WTC11 (cell line): ENCODE measurements at regions not wholly inside any gene's neighbourhood (a gene's known extent, or its start where the extent isn't known, plus 50 kb on each side); places are given as distances from the start of the nearest gene placed in this dataset.
A peak's percentile ranks its signal among the peaks of the same experiment; 100 is the strongest.

Experiments
- ATAC-seq: fragments of 200-7000 bp; cut with Tn5 transposase; 2 replicates; pipeline ENCODE4 v1.10.0; 2021; ENCODE audit warnings: mild to moderate bottlenecking, moderate library complexity
- CTCF ChIA-PET: fragments of 300-600 bp; sonication (Branson Sonifier 250); formaldehyde crosslinking; loops from one replicate; lab custom pipeline; 2021; ENCODE audit warnings: antibody characterized with exemption; lab: Charles Lee
- POLR2A ChIA-PET: fragments of 350-600 bp; sonication (Branson Sonifier 250); formaldehyde crosslinking; loops from one replicate; lab custom pipeline; 2021; ENCODE audit warnings: antibody characterized with exemption; lab: Charles Lee
- DNase-seq: peaks from one replicate; pipeline ENCODE4 v3.0.0; 2021; ENCODE audit warnings: low spot score
- H3K27ac Mint-ChIP-seq: 2 replicates; pipeline ENCODE4 v1.8.0; 2021; ENCODE audit warnings: mixed read lengths
- H3K27me3 Mint-ChIP-seq: 2 replicates; pipeline ENCODE4 v1.8.0; 2021; ENCODE audit warnings: low read depth, mild to moderate bottlenecking, moderate library complexity, mixed read lengths
- H3K36me3 Mint-ChIP-seq: 2 replicates; pipeline ENCODE4 v1.8.0; 2021; ENCODE audit warnings: mixed read lengths
- H3K4me1 Mint-ChIP-seq: 2 replicates; pipeline ENCODE4 v1.8.0; 2022; ENCODE audit warnings: mixed read lengths
- H3K4me3 Mint-ChIP-seq: 2 replicates; pipeline ENCODE4 v1.8.0; 2021; ENCODE audit warnings: mild to moderate bottlenecking, moderate library complexity, mixed read lengths
- H3K9me3 Mint-ChIP-seq: 2 replicates; pipeline ENCODE4 v1.8.0; 2021; ENCODE audit warnings: mixed read lengths
- ERG ChIP-seq: fragments of 250-450 bp; sonication (Bioruptor Pico); IDR thresholded peaks from 2 replicates; pipeline ENCODE4 v1.8.0; 2021; ENCODE audit warnings: mild to moderate bottlenecking
- FOXP1 ChIP-seq: sonication (generic); formaldehyde crosslinking; IDR thresholded peaks from 2 replicates; pipeline ENCODE4 v1.8.0; 2022; ENCODE audit warnings: missing genetic modification reagents, mild to moderate bottlenecking, moderate library complexity, borderline replicate concordance
- GTF2I ChIP-seq: fragments of 250-450 bp; sonication (Bioruptor Pico); conservative IDR thresholded peaks from 2 replicates; pipeline ENCODE4 v1.4.0; 2021; ENCODE audit warnings: mild to moderate bottlenecking
- HMGA2 ChIP-seq: fragments of 250-450 bp; sonication (Bioruptor Pico); IDR thresholded peaks from 2 replicates; pipeline ENCODE4 v1.4.0; 2021; ENCODE audit warnings: mild to moderate bottlenecking, moderate library complexity
- IRF2 ChIP-seq: sonication (generic); formaldehyde crosslinking; IDR thresholded peaks from 2 replicates; pipeline ENCODE4 v1.8.0; 2022; ENCODE audit warnings: low read depth, missing genetic modification reagents, borderline replicate concordance
- NFE2L1 ChIP-seq: sonication (generic); formaldehyde crosslinking; IDR thresholded peaks from 2 replicates; pipeline ENCODE4 v1.8.1; 2023; ENCODE audit warnings: missing genetic modification reagents
- PRDM15 ChIP-seq: sonication (generic); formaldehyde crosslinking; IDR thresholded peaks from 2 replicates; pipeline ENCODE4 v1.8.0; 2022; ENCODE audit warnings: missing genetic modification reagents
- SP1 ChIP-seq: sonication (generic); formaldehyde crosslinking; conservative IDR thresholded peaks from 2 replicates; pipeline ENCODE4 v1.8.1; 2022; ENCODE audit warnings: missing genetic modification reagents
- TEAD4 ChIP-seq: sonication (generic); formaldehyde crosslinking; IDR thresholded peaks from 2 replicates; pipeline ENCODE4 v1.8.0; 2022; ENCODE audit warnings: mild to moderate bottlenecking, missing genetic modification reagents
- USF1 ChIP-seq: sonication (generic); formaldehyde crosslinking; IDR thresholded peaks from 2 replicates; pipeline ENCODE4 v1.8.0; 2022; ENCODE audit warnings: mild to moderate bottlenecking, missing genetic modification reagents
- ZNF121 ChIP-seq: sonication (generic); formaldehyde crosslinking; IDR thresholded peaks from 2 replicates; pipeline ENCODE4 v1.8.0; 2023; ENCODE audit warnings: missing genetic modification reagents
- ZNF263 ChIP-seq: sonication (generic); formaldehyde crosslinking; IDR thresholded peaks from 2 replicates; pipeline ENCODE4 v1.8.1; 2022; ENCODE audit warnings: low read depth, mild to moderate bottlenecking, moderate library complexity, missing genetic modification reagents
- ZNF671 ChIP-seq: fragments of 250-450 bp; sonication (Bioruptor Pico); IDR thresholded peaks from 2 replicates; pipeline ENCODE4 v1.8.0; 2021; ENCODE audit warnings: mild to moderate bottlenecking
- ZSCAN18 ChIP-seq: fragments of 250-450 bp; sonication (Bioruptor Pico); IDR thresholded peaks from 2 replicates; pipeline ENCODE4 v2.1.2; 2022; ENCODE audit warnings: mild to moderate bottlenecking, moderate library complexity
- TF ChIP-seq, protein P1 (sequence below): fragments of 200-600 bp; IDR thresholded peaks from 2 replicates; pipeline ENCODE4 v1.8.0; 2022; ENCODE audit warnings: antibody characterized with exemption
- TF ChIP-seq, protein P2 (sequence below): sonication (generic); formaldehyde crosslinking; IDR thresholded peaks from 2 replicates; pipeline ENCODE4 v1.8.0; 2023; ENCODE audit warnings: missing genetic modification reagents
- TF ChIP-seq, protein P3 (sequence below): sonication (generic); formaldehyde crosslinking; IDR thresholded peaks from 2 replicates; pipeline ENCODE4 v1.8.1; 2023; ENCODE audit warnings: mild to moderate bottlenecking, missing genetic modification reagents, moderate library complexity

GRCh38 chr2:217628061-217628460, 374.7 kb downstream of the TNS1 start:
- POLR2A ChIA-PET: no interaction called here
- Mint-ChIP-seq H3K27ac (no peak overlapping the region), H3K4me1 (peaks cover 4% of the 10 kb centered on the region), H3K36me3 (no peaks in the 10 kb centered on the region), H3K27me3 (no peaks in the 10 kb centered on the region), H3K4me3 (no peak overlapping the region), H3K9me3 (no peaks in the 10 kb centered on the region)
- no peak for TF ChIP-seq ZNF121
- TF ChIP-seq, protein P1, sequence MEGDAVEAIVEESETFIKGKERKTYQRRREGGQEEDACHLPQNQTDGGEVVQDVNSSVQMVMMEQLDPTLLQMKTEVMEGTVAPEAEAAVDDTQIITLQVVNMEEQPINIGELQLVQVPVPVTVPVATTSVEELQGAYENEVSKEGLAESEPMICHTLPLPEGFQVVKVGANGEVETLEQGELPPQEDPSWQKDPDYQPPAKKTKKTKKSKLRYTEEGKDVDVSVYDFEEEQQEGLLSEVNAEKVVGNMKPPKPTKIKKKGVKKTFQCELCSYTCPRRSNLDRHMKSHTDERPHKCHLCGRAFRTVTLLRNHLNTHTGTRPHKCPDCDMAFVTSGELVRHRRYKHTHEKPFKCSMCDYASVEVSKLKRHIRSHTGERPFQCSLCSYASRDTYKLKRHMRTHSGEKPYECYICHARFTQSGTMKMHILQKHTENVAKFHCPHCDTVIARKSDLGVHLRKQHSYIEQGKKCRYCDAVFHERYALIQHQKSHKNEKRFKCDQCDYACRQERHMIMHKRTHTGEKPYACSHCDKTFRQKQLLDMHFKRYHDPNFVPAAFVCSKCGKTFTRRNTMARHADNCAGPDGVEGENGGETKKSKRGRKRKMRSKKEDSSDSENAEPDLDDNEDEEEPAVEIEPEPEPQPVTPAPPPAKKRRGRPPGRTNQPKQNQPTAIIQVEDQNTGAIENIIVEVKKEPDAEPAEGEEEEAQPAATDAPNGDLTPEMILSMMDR: no peak
- TF ChIP-seq ERG (CRISPR knock-in tag): no peak
- TF ChIP-seq SP1 (CRISPR knock-in tag): no peak
- no peak for TF ChIP-seq USF1 (CRISPR knock-in tag)
- TF ChIP-seq IRF2 (CRISPR knock-in tag): no peak
- TF ChIP-seq HMGA2 (CRISPR knock-in tag): no peak
- no peak for TF ChIP-seq NFE2L1
- TF ChIP-seq ZNF671 (CRISPR knock-in tag): no peak
- TF ChIP-seq, protein P2, sequence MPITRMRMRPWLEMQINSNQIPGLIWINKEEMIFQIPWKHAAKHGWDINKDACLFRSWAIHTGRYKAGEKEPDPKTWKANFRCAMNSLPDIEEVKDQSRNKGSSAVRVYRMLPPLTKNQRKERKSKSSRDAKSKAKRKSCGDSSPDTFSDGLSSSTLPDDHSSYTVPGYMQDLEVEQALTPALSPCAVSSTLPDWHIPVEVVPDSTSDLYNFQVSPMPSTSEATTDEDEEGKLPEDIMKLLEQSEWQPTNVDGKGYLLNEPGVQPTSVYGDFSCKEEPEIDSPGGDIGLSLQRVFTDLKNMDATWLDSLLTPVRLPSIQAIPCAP (CRISPR knock-in tag): no peak
- no peak for TF ChIP-seq ZSCAN18 (CRISPR knock-in tag)
- TF ChIP-seq PRDM15 (CRISPR knock-in tag): no peak
- TF ChIP-seq TEAD4: no peak
- ATAC-seq: no peak
- DNase-seq: no peak
- CTCF ChIA-PET: no interaction called here

GRCh38 chr2:217626926-217627325, 375.9 kb downstream of the TNS1 start:
- no peak overlapping the region for H3K27ac Mint-ChIP-seq
- no peak overlapping the region for H3K4me3 Mint-ChIP-seq
- CTCF ChIA-PET: no interaction called here
- no peaks in the 10 kb centered on the region for H3K27me3 Mint-ChIP-seq
- no peak for DNase-seq
- no peak for TF ChIP-seq ZNF263 (CRISPR knock-in tag)
- peak; percentile 45 for TF ChIP-seq USF1 (CRISPR knock-in tag)
- no peak for TF ChIP-seq FOXP1 (CRISPR knock-in tag)
- no peak for TF ChIP-seq GTF2I
- TF ChIP-seq, protein P3, sequence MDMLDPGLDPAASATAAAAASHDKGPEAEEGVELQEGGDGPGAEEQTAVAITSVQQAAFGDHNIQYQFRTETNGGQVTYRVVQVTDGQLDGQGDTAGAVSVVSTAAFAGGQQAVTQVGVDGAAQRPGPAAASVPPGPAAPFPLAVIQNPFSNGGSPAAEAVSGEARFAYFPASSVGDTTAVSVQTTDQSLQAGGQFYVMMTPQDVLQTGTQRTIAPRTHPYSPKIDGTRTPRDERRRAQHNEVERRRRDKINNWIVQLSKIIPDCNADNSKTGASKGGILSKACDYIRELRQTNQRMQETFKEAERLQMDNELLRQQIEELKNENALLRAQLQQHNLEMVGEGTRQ (CRISPR knock-in tag): peak; percentile 72
- TF ChIP-seq, all 79 proteins: peak for 2
- peaks cover 16% of the 10 kb centered on the region for H3K4me1 Mint-ChIP-seq
- no peaks in the 10 kb centered on the region for H3K9me3 Mint-ChIP-seq
- POLR2A ChIA-PET: no interaction called here
- no peak for ATAC-seq
- H3K36me3 Mint-ChIP-seq: no peaks in the 10 kb centered on the region
